Thoracic aorta (tissue), 2 donors: ENCODE measurements at regions not wholly inside any gene's neighbourhood (a gene's known extent, or its start where the extent isn't known, plus 50 kb on each side); places are given as distances from the start of the nearest gene placed in this dataset.
"Not testable (repeated sequence)": the region's sequence is repeated elsewhere in the genome, so short reads cannot be mapped to it uniquely, and the experiment has no call there.

Experiments
- ATAC-seq: fragments of 150-250 bp; one replicate; pipeline ENCODE4 v1.8.0; 2017; ENCODE audit warnings: low read depth; ENCODE audit not compliant: insufficient number of reproducible peaks, low FRiP score
- DNase-seq: peaks from one replicate; pipeline ENCODE4 v3.0.0-alpha.2; 2020; ENCODE audit warnings: low spot score
- H3K27ac ChIP-seq, 2 donors: fragments of 200-600 bp; sonication (generic); 1 replicate in 1 of 2; 2 replicates in 1 of 2; pipeline ENCODE4 v1.5.1; 2016; ENCODE audit warnings: mild to moderate bottlenecking in 2 of 2, moderate library complexity in 2 of 2
- H3K27me3 ChIP-seq: fragments of 200-600 bp; sonication (generic); replicated peaks from 2 replicates; pipeline ENCODE4 v1.6.0; 2016; ENCODE audit warnings: mild to moderate bottlenecking; ENCODE audit not compliant: insufficient read depth
- H3K36me3 ChIP-seq: fragments of 200-600 bp; sonication (generic); one replicate; pipeline ENCODE4 v1.5.1; 2016
- H3K4me1 ChIP-seq, 2 donors: fragments of 200-600 bp; sonication (generic); 1 replicate in 1 of 2; 2 replicates in 1 of 2; pipeline versions ENCODE4 v1.5.1 to v1.6.0; 2016; ENCODE audit warnings: low read depth in 2 of 2, mild to moderate bottlenecking in 1 of 2; ENCODE audit not compliant: control insufficient read depth in 1 of 2
- H3K4me3 ChIP-seq: fragments of 200-600 bp; sonication (generic); 2 replicates; pipeline ENCODE4 v1.5.1; 2016; ENCODE audit warnings: mild to moderate bottlenecking
- H3K9me3 ChIP-seq: fragments of 200-600 bp; sonication (generic); 2 replicates; pipeline ENCODE4 v1.5.1; 2016
- TF ChIP-seq, protein P1 (sequence below): fragments of 200-600 bp; sonication (generic); IDR thresholded peaks from one replicate; pipeline ENCODE4 v1.5.1; 2019; ENCODE audit warnings: antibody characterized with exemption

DNA sequence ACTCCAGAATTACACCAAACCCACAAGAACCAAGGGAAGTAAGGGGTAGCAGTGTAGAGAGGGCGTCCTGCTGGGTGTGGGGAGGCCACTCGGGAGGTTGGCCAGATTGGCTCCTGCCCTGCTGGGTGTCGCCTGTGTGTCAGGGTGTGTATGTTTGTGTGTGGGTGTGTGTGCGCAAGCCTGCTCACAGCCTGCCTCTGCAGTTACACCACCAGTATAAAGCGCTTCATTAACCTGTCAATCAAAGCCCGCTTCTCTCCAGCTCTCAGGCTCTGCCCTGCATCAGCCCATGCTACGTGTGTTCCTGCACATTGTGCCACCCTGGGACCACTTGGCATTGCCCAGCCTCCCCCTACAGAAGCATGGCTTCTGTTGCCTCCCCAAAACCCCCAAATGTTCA is 83.3 kb upstream of the PAX2 start:
- Histone ChIP-seq H3K27me3 (no peaks in the 10 kb centered on the region), H3K4me3 (no peak overlapping the region), H3K27ac (no peak overlapping the region), H3K36me3 (no peaks in the 10 kb centered on the region), H3K4me1 (no peaks in the 10 kb centered on the region), H3K9me3 (no peaks in the 10 kb centered on the region)
- TF ChIP-seq, protein P1, sequence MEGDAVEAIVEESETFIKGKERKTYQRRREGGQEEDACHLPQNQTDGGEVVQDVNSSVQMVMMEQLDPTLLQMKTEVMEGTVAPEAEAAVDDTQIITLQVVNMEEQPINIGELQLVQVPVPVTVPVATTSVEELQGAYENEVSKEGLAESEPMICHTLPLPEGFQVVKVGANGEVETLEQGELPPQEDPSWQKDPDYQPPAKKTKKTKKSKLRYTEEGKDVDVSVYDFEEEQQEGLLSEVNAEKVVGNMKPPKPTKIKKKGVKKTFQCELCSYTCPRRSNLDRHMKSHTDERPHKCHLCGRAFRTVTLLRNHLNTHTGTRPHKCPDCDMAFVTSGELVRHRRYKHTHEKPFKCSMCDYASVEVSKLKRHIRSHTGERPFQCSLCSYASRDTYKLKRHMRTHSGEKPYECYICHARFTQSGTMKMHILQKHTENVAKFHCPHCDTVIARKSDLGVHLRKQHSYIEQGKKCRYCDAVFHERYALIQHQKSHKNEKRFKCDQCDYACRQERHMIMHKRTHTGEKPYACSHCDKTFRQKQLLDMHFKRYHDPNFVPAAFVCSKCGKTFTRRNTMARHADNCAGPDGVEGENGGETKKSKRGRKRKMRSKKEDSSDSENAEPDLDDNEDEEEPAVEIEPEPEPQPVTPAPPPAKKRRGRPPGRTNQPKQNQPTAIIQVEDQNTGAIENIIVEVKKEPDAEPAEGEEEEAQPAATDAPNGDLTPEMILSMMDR: no peak
- no peak for ATAC-seq
- no peak for DNase-seq

DNA sequence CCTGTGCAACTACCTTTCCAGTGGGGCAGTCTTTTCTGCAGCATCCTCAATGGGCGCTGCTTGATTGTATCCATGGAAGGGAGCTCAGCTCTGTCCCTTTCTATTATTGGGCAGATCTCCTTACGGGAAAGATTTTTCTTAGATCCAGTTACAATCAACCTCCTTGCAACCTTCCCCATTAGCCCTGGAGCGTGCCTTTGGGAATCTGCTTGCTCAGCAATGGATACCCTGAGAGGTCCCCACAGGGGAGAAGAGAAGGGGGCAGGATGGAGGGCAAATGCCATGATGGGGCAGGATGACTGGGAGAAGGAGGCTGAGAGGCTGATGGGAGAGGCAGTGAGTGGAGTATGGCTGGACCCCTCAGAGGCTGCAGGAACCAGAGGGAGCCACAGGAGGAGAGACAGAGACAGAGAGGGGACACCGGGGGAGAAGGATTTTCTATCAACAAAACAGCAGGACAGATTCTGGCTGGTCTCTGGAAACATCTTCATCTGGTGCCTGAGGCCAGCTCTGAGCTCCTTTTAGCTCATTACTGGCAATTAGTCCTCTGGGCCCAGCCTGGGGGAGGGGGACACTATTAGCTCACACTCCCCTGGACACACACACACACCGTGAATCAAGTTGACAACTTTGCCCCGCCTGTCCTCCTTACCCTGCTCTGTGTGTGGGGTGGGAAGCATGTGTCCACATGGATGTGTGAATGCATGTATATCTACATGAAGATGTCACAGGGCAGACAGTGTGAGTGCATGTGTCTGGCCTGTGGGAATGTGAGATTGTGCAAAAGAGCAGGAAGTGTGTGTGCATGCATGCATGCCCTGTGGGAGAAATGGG is 80.8 kb upstream of the PAX2 start:
- TF ChIP-seq, protein P1: no peak
- Histone ChIP-seq H3K27ac (no peak overlapping the region), H3K4me1 (no peaks in the 10 kb centered on the region), H3K27me3 (peaks cover 13% of the 10 kb centered on the region), H3K36me3 (no peaks in the 10 kb centered on the region), H3K9me3 (no peaks in the 10 kb centered on the region), H3K4me3 (no peak overlapping the region)
- DNase-seq (no peak), ATAC-seq (no peak)

DNA sequence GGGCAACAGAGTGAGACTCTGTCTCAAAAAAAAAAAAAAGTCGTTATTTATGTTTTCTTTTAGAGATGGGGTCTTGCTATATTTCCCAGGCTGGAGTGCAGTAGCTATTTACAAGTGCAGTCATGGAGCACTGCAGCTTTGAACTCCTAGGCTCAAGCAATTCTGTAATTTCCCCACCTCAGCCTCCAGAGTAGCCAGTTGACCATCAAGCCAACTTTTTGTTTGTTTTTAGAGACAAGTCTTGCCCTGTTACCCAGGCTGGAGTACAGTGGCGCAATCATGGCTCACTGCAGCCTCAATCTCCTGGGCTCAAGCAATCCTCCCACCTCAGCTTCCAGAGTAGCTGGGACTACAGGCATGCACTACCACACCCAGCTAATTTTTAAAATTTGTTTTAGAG is 78.7 kb upstream of the PAX2 start:
- H3K4me1 ChIP-seq, H3K4me3 ChIP-seq, ATAC-seq, H3K36me3 ChIP-seq, DNase-seq, H3K9me3 ChIP-seq, H3K27ac ChIP-seq: not testable (repeated sequence)
- peaks cover 18% of the 10 kb centered on the region for H3K27me3 ChIP-seq

DNA sequence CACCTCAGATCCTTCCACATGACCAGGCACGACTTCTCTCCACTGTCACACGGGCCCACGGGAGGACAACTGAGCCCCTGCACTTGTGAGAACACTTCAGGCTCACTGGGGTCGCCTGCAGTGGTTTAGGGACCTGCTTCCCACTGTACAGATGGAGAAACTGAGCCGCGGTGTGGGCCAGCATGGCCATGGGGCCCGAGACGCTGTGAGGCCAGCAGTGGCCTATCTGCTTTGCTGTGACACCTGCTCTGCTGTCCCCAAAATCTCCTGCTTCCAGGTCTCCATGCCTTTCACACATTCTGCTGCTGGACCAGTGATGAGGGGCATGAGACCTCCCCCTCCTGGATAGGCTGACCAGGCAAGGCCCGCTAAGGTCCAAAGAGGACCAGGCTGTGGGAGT is 75.8 kb upstream of the PAX2 start:
- DNase-seq: no peak
- Histone ChIP-seq H3K27me3 (peaks cover 18% of the 10 kb centered on the region), H3K36me3 (no peaks in the 10 kb centered on the region), H3K27ac (no peak overlapping the region), H3K4me3 (no peak overlapping the region), H3K4me1 (no peaks in the 10 kb centered on the region), H3K9me3 (no peaks in the 10 kb centered on the region)
- TF ChIP-seq, protein P1: no peak
- no peak for ATAC-seq

DNA sequence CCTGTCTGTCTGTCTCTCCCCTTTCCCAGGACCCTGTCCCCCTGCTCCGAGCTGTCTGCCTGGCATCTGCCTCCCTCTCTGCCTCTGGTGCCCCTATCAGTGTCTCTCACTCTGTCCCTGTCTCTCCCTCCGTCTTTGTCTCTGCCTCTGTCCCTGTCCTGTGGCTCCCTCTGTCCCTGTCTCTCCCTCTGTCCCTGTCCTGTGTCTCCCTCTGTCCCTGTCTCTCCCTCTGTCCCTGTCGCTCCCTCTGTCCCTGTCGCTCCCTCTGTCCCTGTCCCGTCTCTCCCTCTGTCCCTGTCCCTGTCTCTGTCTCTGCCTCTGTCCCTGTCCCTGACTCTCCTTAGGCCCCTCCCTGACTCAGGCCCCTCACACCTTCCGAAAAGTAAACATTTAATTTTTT is 75.0 kb upstream of the PAX2 start:
- Histone ChIP-seq H3K9me3 (no peaks in the 10 kb centered on the region), H3K27ac (no peak overlapping the region), H3K4me3 (no peak overlapping the region), H3K36me3 (no peaks in the 10 kb centered on the region), H3K27me3 (peaks cover 18% of the 10 kb centered on the region), H3K4me1 (no peaks in the 10 kb centered on the region)
- TF ChIP-seq, protein P1: no peak
- DNase-seq (no peak), ATAC-seq (no peak)
